ENCODE measurements at regions not wholly inside any gene's neighbourhood (a gene's known extent, or its start where the extent isn't known, plus 50 kb on each side); places are given as distances from the start of the nearest gene placed in this dataset.
"Not testable (repeated sequence)": the region's sequence is repeated elsewhere in the genome, so short reads cannot be mapped to it uniquely, and the experiment has no call there.

- TF ChIP-seq CTCF (IDR thresholded peaks at IDR 0.05; ENCODE audit: insufficient read depth, low read length, severe bottlenecking) = no peak
Measured at GRCh38 chr14:43522901-43523300, 984.2 kb downstream of the FSCB start.

GRCh38 chr14:43522191-43522590 lies 984.9 kb downstream of the FSCB start:
- FAIRE-seq (no peak), DNase-seq (ENCODE audit: low read depth) (no peak)
- Histone ChIP-seq H3K27me3 (ENCODE audit: control insufficient read depth, insufficient read depth, low read length) (no peaks in the 10 kb centered on the region), H3K4me3 (ENCODE audit: low read depth, low read length) (no peak overlapping the region), H3K36me3 (ENCODE audit: control insufficient read depth, insufficient read depth, low read length) (no peaks in the 10 kb centered on the region)
- no peak for TF ChIP-seq CTCF (IDR thresholded peaks at IDR 0.05; ENCODE audit: insufficient read depth, low read length, severe bottlenecking)

More at GRCh38 chr14:43522901-43523300, 984.2 kb downstream of the FSCB start:
- no peak for FAIRE-seq
- DNase-seq (ENCODE audit: low read depth) = no peak
- Histone ChIP-seq H3K27me3 (ENCODE audit: control insufficient read depth, insufficient read depth, low read length) (no peaks in the 10 kb centered on the region), H3K36me3 (ENCODE audit: control insufficient read depth, insufficient read depth, low read length) (no peaks in the 10 kb centered on the region), H3K4me3 (ENCODE audit: low read depth, low read length) (no peak overlapping the region)

GRCh38 chr14:43503508-43503907 lies 1003.6 kb downstream of the FSCB start:
- TF ChIP-seq CTCF (IDR thresholded peaks at IDR 0.05; ENCODE audit: insufficient read depth, low read length, severe bottlenecking) = no peak
- FAIRE-seq (no peak), DNase-seq (ENCODE audit: low read depth) (no peak)

GRCh38 chr14:43492359-43492758 lies 1014.7 kb downstream of the FSCB start:
- DNase-seq (ENCODE audit: low read depth); FAIRE-seq; H3K27me3 ChIP-seq (ENCODE audit: control insufficient read depth, insufficient read depth, low read length); H3K36me3 ChIP-seq (ENCODE audit: control insufficient read depth, insufficient read depth, low read length); H3K4me3 ChIP-seq (ENCODE audit: low read depth, low read length): not testable (repeated sequence)

More at GRCh38 chr14:43503508-43503907, 1003.6 kb downstream of the FSCB start:
- Histone ChIP-seq H3K4me3 (ENCODE audit: low read depth, low read length) (no peak overlapping the region), H3K27me3 (ENCODE audit: control insufficient read depth, insufficient read depth, low read length) (no peaks in the 10 kb centered on the region), H3K36me3 (ENCODE audit: control insufficient read depth, insufficient read depth, low read length) (no peaks in the 10 kb centered on the region)

- Histone ChIP-seq H3K4me3 (ENCODE audit: low read depth, low read length) (no peak overlapping the region), H3K27me3 (ENCODE audit: control insufficient read depth, insufficient read depth, low read length) (no peaks in the 10 kb centered on the region), H3K36me3 (ENCODE audit: control insufficient read depth, insufficient read depth, low read length) (no peaks in the 10 kb centered on the region)
- FAIRE-seq = no peak
- TF ChIP-seq CTCF (IDR thresholded peaks at IDR 0.05; ENCODE audit: insufficient read depth, low read length, severe bottlenecking) = no peak
- no peak for DNase-seq (ENCODE audit: low read depth)
Measured at GRCh38 chr14:43483415-43483814, 1023.7 kb downstream of the FSCB start.

- DNase-seq (ENCODE audit: low read depth) = no peak
- FAIRE-seq = no peak
- Histone ChIP-seq H3K4me3 (ENCODE audit: low read depth, low read length) (no peak overlapping the region), H3K36me3 (ENCODE audit: control insufficient read depth, insufficient read depth, low read length) (no peaks in the 10 kb centered on the region), H3K27me3 (ENCODE audit: control insufficient read depth, insufficient read depth, low read length) (no peaks in the 10 kb centered on the region)
- no peak for TF ChIP-seq CTCF (IDR thresholded peaks at IDR 0.05; ENCODE audit: insufficient read depth, low read length, severe bottlenecking)
Measured at GRCh38 chr14:43481864-43482263, 1025.2 kb downstream of the FSCB start.
